ENCODE measurements at regions not wholly inside any gene's neighbourhood (a gene's known extent, or its start where the extent isn't known, plus 50 kb on each side); places are given as distances from the start of the nearest gene placed in this dataset.

GRCh38 chr5:130549884-130550561 lies 615.0 kb downstream of the HINT1 start:
- TF ChIP-seq POLR2A (IDR thresholded peaks at IDR 0.05) (no peak), POLR2AphosphoS5 (IDR thresholded peaks at IDR 0.05) (no peak)
- TF ChIP-seq, protein P1, sequence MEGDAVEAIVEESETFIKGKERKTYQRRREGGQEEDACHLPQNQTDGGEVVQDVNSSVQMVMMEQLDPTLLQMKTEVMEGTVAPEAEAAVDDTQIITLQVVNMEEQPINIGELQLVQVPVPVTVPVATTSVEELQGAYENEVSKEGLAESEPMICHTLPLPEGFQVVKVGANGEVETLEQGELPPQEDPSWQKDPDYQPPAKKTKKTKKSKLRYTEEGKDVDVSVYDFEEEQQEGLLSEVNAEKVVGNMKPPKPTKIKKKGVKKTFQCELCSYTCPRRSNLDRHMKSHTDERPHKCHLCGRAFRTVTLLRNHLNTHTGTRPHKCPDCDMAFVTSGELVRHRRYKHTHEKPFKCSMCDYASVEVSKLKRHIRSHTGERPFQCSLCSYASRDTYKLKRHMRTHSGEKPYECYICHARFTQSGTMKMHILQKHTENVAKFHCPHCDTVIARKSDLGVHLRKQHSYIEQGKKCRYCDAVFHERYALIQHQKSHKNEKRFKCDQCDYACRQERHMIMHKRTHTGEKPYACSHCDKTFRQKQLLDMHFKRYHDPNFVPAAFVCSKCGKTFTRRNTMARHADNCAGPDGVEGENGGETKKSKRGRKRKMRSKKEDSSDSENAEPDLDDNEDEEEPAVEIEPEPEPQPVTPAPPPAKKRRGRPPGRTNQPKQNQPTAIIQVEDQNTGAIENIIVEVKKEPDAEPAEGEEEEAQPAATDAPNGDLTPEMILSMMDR (IDR thresholded peaks at IDR 0.05) = no peak

Measured in transverse colon (tissue), 4 donors.